GM12878 (cell line): ENCODE measurements at regions not wholly inside any gene's neighbourhood (a gene's known extent, or its start where the extent isn't known, plus 50 kb on each side); places are given as distances from the start of the nearest gene placed in this dataset.

Experiments
- ATAC-seq: fragments of 200-7000 bp; cut with Tn5 transposase; 3 replicates; pipeline ENCODE4 v1.9.1; 2020; ENCODE audit warnings: mild to moderate bottlenecking, moderate library complexity
- BruUV-seq: library from RNA; stranded (reverse); fragments of 400-500 nt; replicated peaks from 2 replicates; lab custom pipeline; 2021; lab: Mats Ljungman, UMichigan
- CTCF ChIA-PET: fragments of 300-600 bp; sonication (Branson Sonifier 250); formaldehyde crosslinking; extraction: SDS; loops from one replicate; lab custom pipeline; 2021; ENCODE audit warnings: inconsistent platforms; lab: Yijun Ruan, JAX
- POLR2A ChIA-PET: fragments of 350-600 bp; formaldehyde crosslinking; extraction: SDS; loops from one replicate; lab custom pipeline; 2021; ENCODE audit warnings: inconsistent platforms; lab: Charles Lee
- RAD21 ChIA-PET: fragments of 300-600 bp; sonication (Branson Sonifier 250); formaldehyde crosslinking; loops from one replicate; lab custom pipeline; 2023; ENCODE audit warnings: antibody characterized with exemption; ENCODE audit not compliant: unreplicated experiment; lab: Charles Lee
- SMC1A ChIA-PET: fragments of 300-600 bp; sonication (Branson Sonifier 250); formaldehyde crosslinking; loops from one replicate; lab custom pipeline; 2023; ENCODE audit not compliant: unreplicated experiment, uncharacterized antibody; lab: Charles Lee
- DNase-seq: peaks from one replicate; pipeline ENCODE4 v3.0.0-alpha.2; 2011; ENCODE audit warnings: low read depth, low spot score
- FAIRE-seq: peaks from 3 replicates; lab custom pipeline; 2011; peaks lifted over from hg19 to GRCh38; lab: Jason Lieb, UNC
- H2AFZ ChIP-seq: 2 replicates; pipeline ENCODE4 v1.6.0; 2011; ENCODE audit warnings: low read depth, low read length, control low read depth; ENCODE audit not compliant: control insufficient read depth
- H3K27ac ChIP-seq: 2 replicates; pipeline ENCODE4 v1.5.1; 2011; ENCODE audit warnings: control low read depth; ENCODE audit not compliant: control insufficient read depth, insufficient read depth
- H3K27me3 ChIP-seq, 2 experiments: replicated peaks in 1 of 2; 2 replicates each; pipeline versions ENCODE4 v1.6.0 to v1.6.1; 2011; ENCODE audit warnings: low read length in 1 of 2; ENCODE audit not compliant: control insufficient read depth in 2 of 2, insufficient read depth in 2 of 2
- H3K36me3 ChIP-seq, 2 experiments: 2 replicates each; pipeline ENCODE4 v1.5.1; 2011; ENCODE audit warnings: low read length in 1 of 2; ENCODE audit not compliant: control insufficient read depth in 2 of 2, insufficient read depth in 2 of 2
- H3K4me1 ChIP-seq: 2 replicates; pipeline ENCODE4 v1.6.1; 2011; ENCODE audit warnings: mild to moderate bottlenecking, low read length, moderate library complexity, mixed read lengths; ENCODE audit not compliant: control insufficient read depth, insufficient read depth
- H3K4me2 ChIP-seq: 2 replicates; pipeline ENCODE4 v1.6.0; 2011; ENCODE audit warnings: control low read depth; ENCODE audit not compliant: control insufficient read depth, insufficient read depth
- H3K4me3 ChIP-seq: fragments of 200-600 bp; sonication (generic); 2 replicates; pipeline ENCODE4 v1.5.1; 2016
- H3K79me2 ChIP-seq: 2 replicates; pipeline ENCODE4 v1.6.0; 2011; ENCODE audit warnings: low read length; ENCODE audit not compliant: control insufficient read depth, insufficient read depth
- H3K9ac ChIP-seq: 2 replicates; pipeline ENCODE4 v1.8.0; 2011; ENCODE audit warnings: low read length, control low read depth, mixed read lengths; ENCODE audit not compliant: control insufficient read depth, insufficient read depth
- H3K9me3 ChIP-seq: replicated peaks from 3 replicates; pipeline ENCODE4 v1.5.1; 2011; ENCODE audit warnings: mild to moderate bottlenecking, low read length; ENCODE audit not compliant: control insufficient read depth, insufficient read depth
- H4K20me1 ChIP-seq: 2 replicates; pipeline ENCODE4 v1.6.0; 2011; ENCODE audit not compliant: control insufficient read depth, insufficient read depth
- BHLHE40 ChIP-seq, 2 experiments: fragments of 450-650 bp in 1 of 2; IDR thresholded peaks; 2 replicates each; pipeline ENCODE4 v1.6.1; 2011 to 2017; ENCODE audit warnings: low read depth in 2 of 2, borderline replicate concordance in 1 of 2, improper control_type of control experiment in 1 of 2, low read length in 1 of 2, mild to moderate bottlenecking in 1 of 2
- CHD4 ChIP-seq: fragments of 200-600 bp; sonication (generic); IDR thresholded peaks from 2 replicates; pipeline ENCODE4 v1.6.1; 2016; ENCODE audit warnings: mild to moderate bottlenecking
- KLF5 ChIP-seq: fragments of 450-650 bp; IDR thresholded peaks from 2 replicates; pipeline ENCODE4 v1.6.1; 2014; ENCODE audit warnings: mild to moderate bottlenecking; ENCODE audit not compliant: partially characterized antibody
- NFYA ChIP-seq: IDR thresholded peaks from 2 replicates; pipeline ENCODE4 v1.6.1; 2011; ENCODE audit warnings: low read depth, mild to moderate bottlenecking, low read length, improper control_type of control experiment, borderline replicate concordance
- RAD51 ChIP-seq: fragments of 450-650 bp; IDR thresholded peaks from 2 replicates; pipeline ENCODE4 v1.6.1; 2016; ENCODE audit warnings: moderate library complexity, mild to moderate bottlenecking, inconsistent platforms
- RBBP5 ChIP-seq: fragments of 200-600 bp; sonication (generic); conservative IDR thresholded peaks from 2 replicates; pipeline ENCODE4 v1.6.1; 2016
- TCF3 ChIP-seq: IDR thresholded peaks from 2 replicates; pipeline ENCODE4 v1.6.1; 2012; ENCODE audit warnings: low read depth, mild to moderate bottlenecking, low read length, borderline replicate concordance; ENCODE audit not compliant: insufficient read depth
- TCF7 ChIP-seq: IDR thresholded peaks from 2 replicates; pipeline ENCODE4 v1.6.1; 2014; ENCODE audit warnings: antibody characterized with exemption, borderline replicate concordance
- YBX1 ChIP-seq: fragments of 450-650 bp; IDR thresholded peaks from 2 replicates; pipeline ENCODE4 v1.6.1; 2016; ENCODE audit warnings: antibody characterized with exemption
- ZNF274 ChIP-seq: IDR thresholded peaks from one replicate; pipeline ENCODE4 v1.8.0; 2011; ENCODE audit not compliant: insufficient read length, insufficient read depth
- WGBS: methylation state at CpG from one replicate; pipeline ENCODE4 v1.1.6; 2016; ENCODE audit warnings: low lambda C conversion rate; ENCODE audit not compliant: insufficient replicate concordance, insufficient coverage; ENCODE audit errors: missing lambda C conversion rate; 5-methylcytosine and 5-hydroxymethylcytosine counted together
- in situ Hi-C: fragments of 300-500 bp; cut with MboI; formaldehyde crosslinking; loops from 9 replicates; pipeline ENCODE4 v1.14.3; 2018; ENCODE audit warnings: mixed read lengths
- intact Hi-C: fragments of 100-400 bp; cut with micrococcal nuclease; formaldehyde crosslinking; loops from one replicate; pipeline ENCODE4 v1.14.2; 2022; ENCODE audit not compliant: unreplicated experiment
- TF ChIP-seq, protein P1 (sequence below): fragments of 450-650 bp; IDR thresholded peaks from 2 replicates; pipeline ENCODE4 v1.6.1; 2017; ENCODE audit warnings: antibody characterized with exemption, mild to moderate bottlenecking, moderate library complexity
- TF ChIP-seq, protein P2 (sequence below): IDR thresholded peaks from 2 replicates; pipeline ENCODE4 v1.6.1; 2012; ENCODE audit warnings: improper control_type of control experiment, low read depth, low read length; ENCODE audit not compliant: insufficient replicate concordance
- TF ChIP-seq, protein P3 (sequence below): fragments of 450-650 bp; IDR thresholded peaks from 2 replicates; pipeline ENCODE4 v1.6.1; 2018; ENCODE audit warnings: mild to moderate bottlenecking, low read depth, moderate library complexity; ENCODE audit not compliant: partially characterized antibody
- TF ChIP-seq, protein P4 (sequence below): IDR thresholded peaks from 2 replicates; pipeline ENCODE4 v1.6.1; 2011; ENCODE audit warnings: low read depth, low read length, improper control_type of control experiment, borderline replicate concordance

DNA sequence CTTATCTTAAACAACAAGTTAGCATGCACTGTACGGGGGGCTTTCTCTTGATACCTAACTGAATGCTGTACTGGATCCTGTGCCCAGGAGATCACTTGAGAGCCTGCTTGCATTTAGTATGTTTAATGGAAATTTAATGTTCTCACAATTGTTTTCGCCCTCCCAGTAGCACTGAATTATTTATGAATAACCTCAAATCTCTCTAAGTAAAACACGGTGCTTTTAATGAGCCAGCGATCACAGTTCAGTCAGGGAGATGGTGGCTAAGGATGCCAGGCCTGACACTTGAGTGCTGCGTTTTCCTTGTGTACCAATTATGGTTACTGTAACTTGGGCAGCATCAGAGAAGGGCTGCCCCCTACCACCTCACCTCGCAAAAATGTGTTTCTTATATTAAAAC is 115.5 kb upstream of the ADARB2 start:
- no peaks in the 10 kb centered on the region for H3K36me3 ChIP-seq
- DNase-seq (no peak), ATAC-seq (no peak), FAIRE-seq (no peak)
- ChIA-PET CTCF (no interaction called here), SMC1A (no interaction called here), POLR2A (no interaction called here), RAD21 (no interaction called here)
- H3K27ac ChIP-seq = no peak overlapping the region
- 50% methylated on average over 6 of the region's 6 CpGs for WGBS
- no peak overlapping the region for H3K4me2 ChIP-seq
- H3K4me1 ChIP-seq = no peaks in the 10 kb centered on the region
- no peak overlapping the region for H2AFZ ChIP-seq
- H3K4me3 ChIP-seq = no peak overlapping the region
- no peaks in the 10 kb centered on the region for H4K20me1 ChIP-seq
- intact Hi-C loops (no loop called here), in situ Hi-C loops (no loop called here)
- no peaks in the 10 kb centered on the region for H3K27me3 ChIP-seq
- H3K79me2 ChIP-seq = no peaks in the 10 kb centered on the region
- H3K9me3 ChIP-seq = no peaks in the 10 kb centered on the region
- no TSS peak for BruUV-seq
- no peak overlapping the region for H3K9ac ChIP-seq
- TF ChIP-seq TCF3 (no peak), KLF5 (no peak), ZNF274 (no peak), NFYA (no peak), RBBP5 (no peak), TCF7 (no peak), BHLHE40 (IDR thresholded peaks at IDR 0.05; ENCODE audit: borderline replicate concordance in 1 of 2, low read depth in 2 of 2, low read length in 1 of 2) (no peak), CHD4 (no peak), RAD51 (no peak), YBX1 (no peak)
- TF ChIP-seq, protein P1, sequence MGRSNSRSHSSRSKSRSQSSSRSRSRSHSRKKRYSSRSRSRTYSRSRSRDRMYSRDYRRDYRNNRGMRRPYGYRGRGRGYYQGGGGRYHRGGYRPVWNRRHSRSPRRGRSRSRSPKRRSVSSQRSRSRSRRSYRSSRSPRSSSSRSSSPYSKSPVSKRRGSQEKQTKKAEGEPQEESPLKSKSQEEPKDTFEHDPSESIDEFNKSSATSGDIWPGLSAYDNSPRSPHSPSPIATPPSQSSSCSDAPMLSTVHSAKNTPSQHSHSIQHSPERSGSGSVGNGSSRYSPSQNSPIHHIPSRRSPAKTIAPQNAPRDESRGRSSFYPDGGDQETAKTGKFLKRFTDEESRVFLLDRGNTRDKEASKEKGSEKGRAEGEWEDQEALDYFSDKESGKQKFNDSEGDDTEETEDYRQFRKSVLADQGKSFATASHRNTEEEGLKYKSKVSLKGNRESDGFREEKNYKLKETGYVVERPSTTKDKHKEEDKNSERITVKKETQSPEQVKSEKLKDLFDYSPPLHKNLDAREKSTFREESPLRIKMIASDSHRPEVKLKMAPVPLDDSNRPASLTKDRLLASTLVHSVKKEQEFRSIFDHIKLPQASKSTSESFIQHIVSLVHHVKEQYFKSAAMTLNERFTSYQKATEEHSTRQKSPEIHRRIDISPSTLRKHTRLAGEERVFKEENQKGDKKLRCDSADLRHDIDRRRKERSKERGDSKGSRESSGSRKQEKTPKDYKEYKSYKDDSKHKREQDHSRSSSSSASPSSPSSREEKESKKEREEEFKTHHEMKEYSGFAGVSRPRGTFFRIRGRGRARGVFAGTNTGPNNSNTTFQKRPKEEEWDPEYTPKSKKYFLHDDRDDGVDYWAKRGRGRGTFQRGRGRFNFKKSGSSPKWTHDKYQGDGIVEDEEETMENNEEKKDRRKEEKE = no peak
- TF ChIP-seq, protein P2, sequence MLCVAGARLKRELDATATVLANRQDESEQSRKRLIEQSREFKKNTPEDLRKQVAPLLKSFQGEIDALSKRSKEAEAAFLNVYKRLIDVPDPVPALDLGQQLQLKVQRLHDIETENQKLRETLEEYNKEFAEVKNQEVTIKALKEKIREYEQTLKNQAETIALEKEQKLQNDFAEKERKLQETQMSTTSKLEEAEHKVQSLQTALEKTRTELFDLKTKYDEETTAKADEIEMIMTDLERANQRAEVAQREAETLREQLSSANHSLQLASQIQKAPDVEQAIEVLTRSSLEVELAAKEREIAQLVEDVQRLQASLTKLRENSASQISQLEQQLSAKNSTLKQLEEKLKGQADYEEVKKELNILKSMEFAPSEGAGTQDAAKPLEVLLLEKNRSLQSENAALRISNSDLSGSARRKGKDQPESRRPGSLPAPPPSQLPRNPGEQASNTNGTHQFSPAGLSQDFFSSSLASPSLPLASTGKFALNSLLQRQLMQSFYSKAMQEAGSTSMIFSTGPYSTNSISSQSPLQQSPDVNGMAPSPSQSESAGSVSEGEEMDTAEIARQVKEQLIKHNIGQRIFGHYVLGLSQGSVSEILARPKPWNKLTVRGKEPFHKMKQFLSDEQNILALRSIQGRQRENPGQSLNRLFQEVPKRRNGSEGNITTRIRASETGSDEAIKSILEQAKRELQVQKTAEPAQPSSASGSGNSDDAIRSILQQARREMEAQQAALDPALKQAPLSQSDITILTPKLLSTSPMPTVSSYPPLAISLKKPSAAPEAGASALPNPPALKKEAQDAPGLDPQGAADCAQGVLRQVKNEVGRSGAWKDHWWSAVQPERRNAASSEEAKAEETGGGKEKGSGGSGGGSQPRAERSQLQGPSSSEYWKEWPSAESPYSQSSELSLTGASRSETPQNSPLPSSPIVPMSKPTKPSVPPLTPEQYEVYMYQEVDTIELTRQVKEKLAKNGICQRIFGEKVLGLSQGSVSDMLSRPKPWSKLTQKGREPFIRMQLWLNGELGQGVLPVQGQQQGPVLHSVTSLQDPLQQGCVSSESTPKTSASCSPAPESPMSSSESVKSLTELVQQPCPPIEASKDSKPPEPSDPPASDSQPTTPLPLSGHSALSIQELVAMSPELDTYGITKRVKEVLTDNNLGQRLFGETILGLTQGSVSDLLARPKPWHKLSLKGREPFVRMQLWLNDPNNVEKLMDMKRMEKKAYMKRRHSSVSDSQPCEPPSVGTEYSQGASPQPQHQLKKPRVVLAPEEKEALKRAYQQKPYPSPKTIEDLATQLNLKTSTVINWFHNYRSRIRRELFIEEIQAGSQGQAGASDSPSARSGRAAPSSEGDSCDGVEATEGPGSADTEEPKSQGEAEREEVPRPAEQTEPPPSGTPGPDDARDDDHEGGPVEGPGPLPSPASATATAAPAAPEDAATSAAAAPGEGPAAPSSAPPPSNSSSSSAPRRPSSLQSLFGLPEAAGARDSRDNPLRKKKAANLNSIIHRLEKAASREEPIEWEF = no peak
- TF ChIP-seq, protein P3, sequence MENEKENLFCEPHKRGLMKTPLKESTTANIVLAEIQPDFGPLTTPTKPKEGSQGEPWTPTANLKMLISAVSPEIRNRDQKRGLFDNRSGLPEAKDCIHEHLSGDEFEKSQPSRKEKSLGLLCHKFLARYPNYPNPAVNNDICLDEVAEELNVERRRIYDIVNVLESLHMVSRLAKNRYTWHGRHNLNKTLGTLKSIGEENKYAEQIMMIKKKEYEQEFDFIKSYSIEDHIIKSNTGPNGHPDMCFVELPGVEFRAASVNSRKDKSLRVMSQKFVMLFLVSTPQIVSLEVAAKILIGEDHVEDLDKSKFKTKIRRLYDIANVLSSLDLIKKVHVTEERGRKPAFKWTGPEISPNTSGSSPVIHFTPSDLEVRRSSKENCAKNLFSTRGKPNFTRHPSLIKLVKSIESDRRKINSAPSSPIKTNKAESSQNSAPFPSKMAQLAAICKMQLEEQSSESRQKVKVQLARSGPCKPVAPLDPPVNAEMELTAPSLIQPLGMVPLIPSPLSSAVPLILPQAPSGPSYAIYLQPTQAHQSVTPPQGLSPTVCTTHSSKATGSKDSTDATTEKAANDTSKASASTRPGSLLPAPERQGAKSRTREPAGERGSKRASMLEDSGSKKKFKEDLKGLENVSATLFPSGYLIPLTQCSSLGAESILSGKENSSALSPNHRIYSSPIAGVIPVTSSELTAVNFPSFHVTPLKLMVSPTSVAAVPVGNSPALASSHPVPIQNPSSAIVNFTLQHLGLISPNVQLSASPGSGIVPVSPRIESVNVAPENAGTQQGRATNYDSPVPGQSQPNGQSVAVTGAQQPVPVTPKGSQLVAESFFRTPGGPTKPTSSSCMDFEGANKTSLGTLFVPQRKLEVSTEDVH = no peak
- TF ChIP-seq, protein P4, sequence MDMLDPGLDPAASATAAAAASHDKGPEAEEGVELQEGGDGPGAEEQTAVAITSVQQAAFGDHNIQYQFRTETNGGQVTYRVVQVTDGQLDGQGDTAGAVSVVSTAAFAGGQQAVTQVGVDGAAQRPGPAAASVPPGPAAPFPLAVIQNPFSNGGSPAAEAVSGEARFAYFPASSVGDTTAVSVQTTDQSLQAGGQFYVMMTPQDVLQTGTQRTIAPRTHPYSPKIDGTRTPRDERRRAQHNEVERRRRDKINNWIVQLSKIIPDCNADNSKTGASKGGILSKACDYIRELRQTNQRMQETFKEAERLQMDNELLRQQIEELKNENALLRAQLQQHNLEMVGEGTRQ = no peak
